ENCODE measurements at regions not wholly inside any gene's neighbourhood (a gene's known extent, or its start where the extent isn't known, plus 50 kb on each side); places are given as distances from the start of the nearest gene placed in this dataset.

GRCh38 chr7:10718768-10719167 is 254.9 kb upstream of the PHF14 start:
- no peak for TF ChIP-seq CTCF (IDR thresholded peaks at IDR 0.05; ENCODE audit: insufficient read depth, low read depth, low read length)
- TF ChIP-seq EZH2 (IDR thresholded peaks at IDR 0.05; ENCODE audit: insufficient read depth, low read length) = no peak

All from astrocyte (in vitro differentiated cells and primary cell).